ENCODE measurements at regions not wholly inside any gene's neighbourhood (a gene's known extent, or its start where the extent isn't known, plus 50 kb on each side); places are given as distances from the start of the nearest gene placed in this dataset.
"Not testable (repeated sequence)": the region's sequence is repeated elsewhere in the genome, so short reads cannot be mapped to it uniquely, and the experiment has no call there.

DNA sequence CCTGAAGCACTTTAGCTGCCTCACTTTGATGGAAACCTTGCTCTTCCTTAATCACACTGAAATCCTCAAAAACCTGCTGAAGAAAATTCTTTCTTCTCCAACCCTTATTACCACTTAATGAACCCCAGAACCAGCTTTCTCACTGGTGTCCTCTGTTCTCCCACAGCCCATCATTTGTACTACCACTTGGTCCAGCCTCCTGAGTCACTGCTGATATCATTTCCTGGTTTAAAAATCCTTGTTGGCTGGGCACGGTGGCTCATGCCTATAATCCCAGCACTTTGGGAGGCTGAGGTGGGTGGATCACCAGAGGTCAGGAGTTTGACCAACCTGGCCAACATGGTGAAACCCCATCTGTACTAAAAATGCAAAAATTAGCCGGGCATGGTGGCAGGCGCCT, 418.6 kb upstream of the KCNMB2 start:
- Histone ChIP-seq H3K9me3 (replicated peaks; ENCODE audit: insufficient read depth, low read length) (no peaks in the 10 kb centered on the region), H2AFZ (ENCODE audit: low read length) (no peak overlapping the region), H3K79me2 (ENCODE audit: low read length) (no peaks in the 10 kb centered on the region), H3K27ac (ENCODE audit: low read length) (no peak overlapping the region), H3K4me1 (ENCODE audit: low read length) (no peaks in the 10 kb centered on the region), H3K9ac (ENCODE audit: low read length) (no peak overlapping the region), H3K36me3 (replicated peaks; ENCODE audit: insufficient read depth, low read length) (no peaks in the 10 kb centered on the region), H3K4me3 (ENCODE audit: low read length) (no peak overlapping the region), H3K9me2 (replicated peaks; ENCODE audit: insufficient read depth, low read length) (no peaks in the 10 kb centered on the region), H3K27me3 (replicated peaks; ENCODE audit: insufficient read depth, low read length) (no peaks in the 10 kb centered on the region; the same call in 1 of the 2 replicates), H3F3A (ENCODE audit: insufficient read depth, low read length) (no peaks in the 10 kb centered on the region), H4K20me1 (ENCODE audit: insufficient read depth, low read length) (no peaks in the 10 kb centered on the region), H3K4me2 (ENCODE audit: low read depth, low read length) (no peak overlapping the region)
- no peak for DNase-seq
- no peak for TF ChIP-seq EZH2phosphoT487 (IDR thresholded peaks at IDR 0.05; ENCODE audit: low read length)
- no peak for TF ChIP-seq EZH2 (optimal IDR thresholded peaks at IDR 0.05; ENCODE audit: low read depth, low read length)
- TF ChIP-seq CTCF (IDR thresholded peaks at IDR 0.05; ENCODE audit: low read length): no peak

DNA sequence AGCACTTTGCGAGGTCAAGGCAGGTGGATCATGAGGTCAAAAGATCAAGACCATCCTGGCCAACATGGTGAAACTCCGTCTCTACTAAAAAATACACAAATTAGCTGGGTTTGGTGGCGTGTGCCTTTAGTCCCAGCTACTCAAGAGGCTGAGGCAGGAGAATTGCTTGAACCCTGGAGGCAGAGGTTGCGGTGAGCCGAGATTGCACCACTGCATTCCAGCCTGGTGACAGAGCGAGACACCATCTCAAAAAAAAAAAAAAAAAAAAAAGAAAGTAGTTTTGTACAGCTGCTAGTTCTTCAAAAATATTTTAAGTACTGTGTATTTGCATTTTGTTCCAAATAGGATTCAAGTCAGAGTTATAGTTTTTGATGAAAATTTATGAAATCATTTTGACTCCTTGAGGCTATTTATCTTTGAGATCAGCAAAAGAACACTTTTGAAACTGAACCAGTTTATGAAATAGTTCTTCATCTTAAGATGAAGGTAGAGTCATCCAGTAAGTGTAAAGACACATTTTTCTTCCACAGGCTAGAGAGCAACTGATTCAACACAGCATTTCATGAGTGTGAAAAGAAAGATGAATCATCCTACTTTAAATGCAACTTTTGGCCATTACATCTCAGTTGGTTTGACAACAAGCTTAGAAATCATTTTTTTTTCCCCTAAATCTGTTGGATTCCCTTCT, 416.5 kb upstream of the KCNMB2 start:
- not testable (repeated sequence) for DNase-seq

GRCh38 chr3:178120367-178120766, 415.9 kb upstream of the KCNMB2 start:
- Histone ChIP-seq H3K9me3 (replicated peaks; ENCODE audit: insufficient read depth, low read length) (no peaks in the 10 kb centered on the region), H3K9ac (ENCODE audit: low read length) (no peak overlapping the region), H3K4me1 (ENCODE audit: low read length) (no peaks in the 10 kb centered on the region), H3K9me2 (replicated peaks; ENCODE audit: insufficient read depth, low read length) (no peaks in the 10 kb centered on the region), H2AFZ (ENCODE audit: low read length) (no peak overlapping the region), H3K4me3 (ENCODE audit: low read length) (no peak overlapping the region), H3K4me2 (ENCODE audit: low read depth, low read length) (no peak overlapping the region), H3K36me3 (replicated peaks; ENCODE audit: insufficient read depth, low read length) (no peaks in the 10 kb centered on the region), H3K27ac (ENCODE audit: low read length) (no peak overlapping the region), H3K79me2 (ENCODE audit: low read length) (no peaks in the 10 kb centered on the region), H4K20me1 (ENCODE audit: insufficient read depth, low read length) (no peaks in the 10 kb centered on the region), H3F3A (ENCODE audit: insufficient read depth, low read length) (no peaks in the 10 kb centered on the region), H3K27me3 (replicated peaks; ENCODE audit: insufficient read depth, low read length) (no peaks in the 10 kb centered on the region; the same call in 1 of the 2 replicates)
- no peak for DNase-seq
- TF ChIP-seq EZH2 (optimal IDR thresholded peaks at IDR 0.05; ENCODE audit: low read depth, low read length) (no peak), CTCF (IDR thresholded peaks at IDR 0.05; ENCODE audit: low read length) (no peak), EZH2phosphoT487 (IDR thresholded peaks at IDR 0.05; ENCODE audit: low read length) (no peak)

More for the DNA sequence above, 416.5 kb upstream of the KCNMB2 start:
- not testable (repeated sequence) for H3F3A ChIP-seq (ENCODE audit: insufficient read depth, low read length); H3K36me3 ChIP-seq (replicated peaks; ENCODE audit: insufficient read depth, low read length); H4K20me1 ChIP-seq (ENCODE audit: insufficient read depth, low read length); H3K4me3 ChIP-seq (ENCODE audit: low read length); H2AFZ ChIP-seq (ENCODE audit: low read length); H3K79me2 ChIP-seq (ENCODE audit: low read length); H3K4me1 ChIP-seq (ENCODE audit: low read length); H3K9me2 ChIP-seq (replicated peaks; ENCODE audit: insufficient read depth, low read length); H3K27ac ChIP-seq (ENCODE audit: low read length); H3K4me2 ChIP-seq (ENCODE audit: low read depth, low read length); H3K9ac ChIP-seq (ENCODE audit: low read length); H3K9me3 ChIP-seq (replicated peaks; ENCODE audit: insufficient read depth, low read length); H3K27me3 ChIP-seq (replicated peaks; ENCODE audit: insufficient read depth, low read length)

DNA sequence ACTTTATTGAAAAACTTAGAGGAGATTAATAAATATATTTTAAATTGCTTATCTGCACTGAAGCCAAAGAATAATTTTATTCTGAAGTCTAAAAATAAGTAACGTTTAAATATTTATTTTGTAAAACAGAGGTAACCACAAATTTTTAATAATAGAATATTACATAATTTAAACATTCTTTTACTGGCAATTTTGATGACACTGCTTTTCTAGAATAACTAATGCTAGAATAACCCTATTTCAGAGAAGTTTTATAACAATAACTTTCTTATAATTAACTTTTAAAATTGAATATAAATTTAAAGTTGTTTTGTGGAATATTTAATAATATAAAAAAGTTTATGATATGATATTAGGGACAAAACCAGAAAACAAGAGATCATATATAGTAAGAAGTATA, 409.6 kb upstream of the KCNMB2 start:
- H3K4me2 ChIP-seq (ENCODE audit: low read depth, low read length): no peak overlapping the region
- no peaks in the 10 kb centered on the region for H3K9me2 ChIP-seq (replicated peaks; ENCODE audit: insufficient read depth, low read length)
- H3F3A ChIP-seq (ENCODE audit: insufficient read depth, low read length): no peaks in the 10 kb centered on the region
- no peak overlapping the region for H3K27ac ChIP-seq (ENCODE audit: low read length)
- no peak for DNase-seq
- no peak for TF ChIP-seq EZH2phosphoT487 (IDR thresholded peaks at IDR 0.05; ENCODE audit: low read length)
- no peak for TF ChIP-seq EZH2 (optimal IDR thresholded peaks at IDR 0.05; ENCODE audit: low read depth, low read length)
- TF ChIP-seq CTCF (IDR thresholded peaks at IDR 0.05; ENCODE audit: low read length): no peak
- H2AFZ ChIP-seq (ENCODE audit: low read length): no peak overlapping the region
- no peak overlapping the region for H3K9ac ChIP-seq (ENCODE audit: low read length)
- H3K27me3 ChIP-seq (replicated peaks; ENCODE audit: insufficient read depth, low read length): no peaks in the 10 kb centered on the region
- H3K9me3 ChIP-seq (replicated peaks; ENCODE audit: insufficient read depth, low read length): no peaks in the 10 kb centered on the region
- no peaks in the 10 kb centered on the region for H3K36me3 ChIP-seq (replicated peaks; ENCODE audit: insufficient read depth, low read length)
- no peaks in the 10 kb centered on the region for H4K20me1 ChIP-seq (ENCODE audit: insufficient read depth, low read length)
- H3K4me1 ChIP-seq (ENCODE audit: low read length): no peaks in the 10 kb centered on the region
- H3K4me3 ChIP-seq (ENCODE audit: low read length): no peak overlapping the region
- H3K79me2 ChIP-seq (ENCODE audit: low read length): no peaks in the 10 kb centered on the region

All from MM.1S (cell line).